ENCODE measurements at regions not wholly inside any gene's neighbourhood (a gene's known extent, or its start where the extent isn't known, plus 50 kb on each side); places are given as distances from the start of the nearest gene placed in this dataset.

- DNase-seq: no peak
These were observed 255.6 kb upstream of the IRX2 start for GRCh38 chr5:3006961-3007551.

- DNase-seq: no peak
These were observed 255.0 kb upstream of the IRX2 start for GRCh38 chr5:3006526-3006925.

- no peak for DNase-seq
These were observed 253.0 kb upstream of the IRX2 start for GRCh38 chr5:3004361-3005080.

GRCh38 chr5:3002230-3002629, 250.8 kb upstream of the IRX2 start:
- no peak for DNase-seq

GRCh38 chr5:3000631-3001030, 249.2 kb upstream of the IRX2 start:
- no peak for DNase-seq

GRCh38 chr5:2999926-3000325, 248.4 kb upstream of the IRX2 start:
- no peak for DNase-seq

GRCh38 chr5:2998106-2998505, 246.6 kb upstream of the IRX2 start:
- no peak for DNase-seq

GRCh38 chr5:2997179-2997578, 245.7 kb upstream of the IRX2 start:
- no peak for DNase-seq

- no peak for DNase-seq
These were observed 245.2 kb upstream of the IRX2 start for GRCh38 chr5:2996687-2997086.

- no peak for DNase-seq
These were observed 244.8 kb upstream of the IRX2 start for GRCh38 chr5:2996248-2996647.

- DNase-seq: no peak
These were observed 244.2 kb upstream of the IRX2 start for GRCh38 chr5:2995667-2996066.

GRCh38 chr5:2995035-2995434, 243.6 kb upstream of the IRX2 start:
- no peak for DNase-seq

- DNase-seq: no peak
These were observed 242.3 kb upstream of the IRX2 start for GRCh38 chr5:2993771-2994170.

GRCh38 chr5:2993301-2993700, 241.8 kb upstream of the IRX2 start:
- DNase-seq: no peak

- no peak for DNase-seq
These were observed 241.3 kb upstream of the IRX2 start for GRCh38 chr5:2992806-2993205.

GRCh38 chr5:2991884-2992283, 240.4 kb upstream of the IRX2 start:
- DNase-seq: no peak

GRCh38 chr5:2989517-2989916, 238.0 kb upstream of the IRX2 start:
- DNase-seq: no peak

- DNase-seq: no peak
These were observed 234.8 kb upstream of the IRX2 start for GRCh38 chr5:2986301-2986700.

GRCh38 chr5:2985718-2986117, 234.2 kb upstream of the IRX2 start:
- DNase-seq: no peak

- no peak for DNase-seq
These were observed 232.3 kb upstream of the IRX2 start for GRCh38 chr5:2983583-2984300.

GRCh38 chr5:2981652-2982051, 230.2 kb upstream of the IRX2 start:
- DNase-seq: no peak

- no peak for DNase-seq
These were observed 229.6 kb upstream of the IRX2 start for GRCh38 chr5:2981035-2981434.

- DNase-seq: no peak
These were observed 208.8 kb upstream of the IRX2 start for GRCh38 chr5:2960294-2960693.

- DNase-seq: no peak
These were observed 207.5 kb upstream of the IRX2 start for GRCh38 chr5:2958976-2959375.

All from hippocampal formation (tissue), 2 donors.